ENCODE measurements at regions not wholly inside any gene's neighbourhood (a gene's known extent, or its start where the extent isn't known, plus 50 kb on each side); places are given as distances from the start of the nearest gene placed in this dataset.

- Histone ChIP-seq H3K9me3 (ENCODE audit: low read depth) (no peaks in the 10 kb centered on the region), H3F3A (ENCODE audit: insufficient read depth) (peaks cover 12% of the 10 kb centered on the region), H3K4me3 (0 out of 2 replicates have a peak overlapping the region, but pooled peaks have one; percentile 1), H2AFZ (peak overlapping the region; percentile 19), H3K36me3 (ENCODE audit: low read depth) (no peaks in the 10 kb centered on the region), H3K27me3 (replicated peaks; ENCODE audit: insufficient read depth) (no peaks in the 10 kb centered on the region), H3K4me1 (ENCODE audit: insufficient read depth) (peaks cover 16% of the 10 kb centered on the region), H4K20me1 (ENCODE audit: insufficient read depth) (no peaks in the 10 kb centered on the region), H3K9me2 (ENCODE audit: insufficient read depth) (no peaks in the 10 kb centered on the region), H3K27ac (no peak overlapping the region; the same call in 1 of the 2 replicates), H3K9ac (no peak overlapping the region), H3K79me2 (ENCODE audit: insufficient read depth) (no peaks in the 10 kb centered on the region), H3K4me2 (ENCODE audit: unreplicated experiment) (peak overlapping the region; percentile 68)
- no peak for TF ChIP-seq EZH2 (IDR thresholded peaks at IDR 0.05; ENCODE audit: insufficient read depth, poor library complexity, severe bottlenecking)
- no peak for TF ChIP-seq EZH2phosphoT487 (IDR thresholded peaks at IDR 0.05; ENCODE audit: insufficient read depth, low read depth)
- in situ Hi-C loops (cut with MboI), result no loop called here
- 70 to 82% methylated on average over 1 of the region's 1 CpG for WGBS, 2 experiments (ENCODE audit: low coverage in 1 of 2, low lambda C conversion rate in 2 of 2, missing lambda C conversion rate in 2 of 2)
- DNase-seq, result peak; percentile 63
These were observed 291.8 kb upstream of the G2E3 start for GRCh38 chr14:30267141-30267540.

- 22 to 24% methylated on average over 29 of the region's 29 CpGs for WGBS, 2 experiments (ENCODE audit: low coverage in 1 of 2, low lambda C conversion rate in 2 of 2, missing lambda C conversion rate in 2 of 2)
- no peak overlapping the region for H3K27ac ChIP-seq
- no peaks in the 10 kb centered on the region for H3K9me2 ChIP-seq (ENCODE audit: insufficient read depth)
- H3K4me1 ChIP-seq (ENCODE audit: insufficient read depth), result peaks cover 16% of the 10 kb centered on the region
- H3F3A ChIP-seq (ENCODE audit: insufficient read depth), result peaks cover 12% of the 10 kb centered on the region
- peak overlapping the region; percentile 95 for H2AFZ ChIP-seq
- H3K4me2 ChIP-seq (ENCODE audit: unreplicated experiment), result peak overlapping the region; percentile 67
- peak overlapping the region; percentile 71 for H3K4me3 ChIP-seq
- no peaks in the 10 kb centered on the region for H3K9me3 ChIP-seq (ENCODE audit: low read depth)
- in situ Hi-C loops (cut with MboI), result no loop called here
- H3K36me3 ChIP-seq (ENCODE audit: low read depth), result no peaks in the 10 kb centered on the region
- H3K9ac ChIP-seq, result peak overlapping the region; percentile 40; the same call in 1 of the 2 replicates
- H3K27me3 ChIP-seq (replicated peaks; ENCODE audit: insufficient read depth), result no peaks in the 10 kb centered on the region
- no peaks in the 10 kb centered on the region for H3K79me2 ChIP-seq (ENCODE audit: insufficient read depth)
- no peaks in the 10 kb centered on the region for H4K20me1 ChIP-seq (ENCODE audit: insufficient read depth)
- TF ChIP-seq EZH2 (IDR thresholded peaks at IDR 0.05; ENCODE audit: insufficient read depth, poor library complexity, severe bottlenecking) (no peak), EZH2phosphoT487 (IDR thresholded peaks at IDR 0.05; ENCODE audit: insufficient read depth, low read depth) (no peak)
- peak; percentile 84 for DNase-seq
These were observed 288.5 kb upstream of the G2E3 start for GRCh38 chr14:30270200-30271161.

GRCh38 chr14:30271811-30272323 lies 287.1 kb upstream of the G2E3 start:
- Histone ChIP-seq H3K27ac (no peak overlapping the region), H3K9ac (no peak overlapping the region), H3K4me2 (ENCODE audit: unreplicated experiment) (no peak overlapping the region), H3K36me3 (ENCODE audit: low read depth) (no peaks in the 10 kb centered on the region), H3K4me1 (ENCODE audit: insufficient read depth) (peaks cover 10% of the 10 kb centered on the region), H3K4me3 (no peak overlapping the region), H2AFZ (0 out of 2 replicates have a peak overlapping the region, but pooled peaks have one; percentile 7), H3K9me2 (ENCODE audit: insufficient read depth) (no peaks in the 10 kb centered on the region), H3K79me2 (ENCODE audit: insufficient read depth) (no peaks in the 10 kb centered on the region), H3K9me3 (ENCODE audit: low read depth) (no peaks in the 10 kb centered on the region), H4K20me1 (ENCODE audit: insufficient read depth) (no peaks in the 10 kb centered on the region), H3K27me3 (replicated peaks; ENCODE audit: insufficient read depth) (no peaks in the 10 kb centered on the region), H3F3A (ENCODE audit: insufficient read depth) (peaks cover 6% of the 10 kb centered on the region)
- in situ Hi-C loops (cut with MboI), result no loop called here
- TF ChIP-seq EZH2phosphoT487 (IDR thresholded peaks at IDR 0.05; ENCODE audit: insufficient read depth, low read depth), result no peak
- TF ChIP-seq EZH2 (IDR thresholded peaks at IDR 0.05; ENCODE audit: insufficient read depth, poor library complexity, severe bottlenecking), result no peak
- WGBS, 2 experiments (ENCODE audit: low coverage in 1 of 2, low lambda C conversion rate in 2 of 2, missing lambda C conversion rate in 2 of 2), result 92 to 96% methylated on average over 6 of the region's 6 CpGs
- no peak for DNase-seq

GRCh38 chr14:30272848-30273832 lies 285.8 kb upstream of the G2E3 start:
- H2AFZ ChIP-seq, result 0 out of 2 replicates have a peak overlapping the region, but pooled peaks have one; percentile 18

More at GRCh38 chr14:30272848-30273832, 285.8 kb upstream of the G2E3 start:
- H4K20me1 ChIP-seq (ENCODE audit: insufficient read depth), result no peaks in the 10 kb centered on the region
- H3K9me3 ChIP-seq (ENCODE audit: low read depth), result no peaks in the 10 kb centered on the region
- no peak overlapping the region for H3K4me3 ChIP-seq
- H3F3A ChIP-seq (ENCODE audit: insufficient read depth), result no peaks in the 10 kb centered on the region
- no peaks in the 10 kb centered on the region for H3K27me3 ChIP-seq (replicated peaks; ENCODE audit: insufficient read depth)
- in situ Hi-C loops (cut with MboI), result no loop called here
- H3K79me2 ChIP-seq (ENCODE audit: insufficient read depth), result no peaks in the 10 kb centered on the region
- no peak for DNase-seq
- no peak overlapping the region for H3K9ac ChIP-seq
- WGBS, 2 experiments (ENCODE audit: low coverage in 1 of 2, low lambda C conversion rate in 2 of 2, missing lambda C conversion rate in 2 of 2), result 83 to 84% methylated on average over 14 of the region's 14 CpGs
- H3K4me2 ChIP-seq (ENCODE audit: unreplicated experiment), result no peak overlapping the region
- H3K4me1 ChIP-seq (ENCODE audit: insufficient read depth), result no peaks in the 10 kb centered on the region
- TF ChIP-seq EZH2 (IDR thresholded peaks at IDR 0.05; ENCODE audit: insufficient read depth, poor library complexity, severe bottlenecking) (no peak), EZH2phosphoT487 (IDR thresholded peaks at IDR 0.05; ENCODE audit: insufficient read depth, low read depth) (no peak)
- no peaks in the 10 kb centered on the region for H3K36me3 ChIP-seq (ENCODE audit: low read depth)
- no peak overlapping the region for H3K27ac ChIP-seq
- H3K9me2 ChIP-seq (ENCODE audit: insufficient read depth), result no peaks in the 10 kb centered on the region

Data from GM23248 (cell line).